ENCODE measurements at regions not wholly inside any gene's neighbourhood (a gene's known extent, or its start where the extent isn't known, plus 50 kb on each side); places are given as distances from the start of the nearest gene placed in this dataset.

GRCh38 chr13:21785990-21786389 is 115.1 kb downstream of the FGF9 start:
- Histone ChIP-seq H3K9me3 (ENCODE audit: control insufficient read depth in 3 of 3, low read length in 3 of 3) (no peaks in the 10 kb centered on the region), H3K9ac (ENCODE audit: low read depth in 1 of 3, low read length in 3 of 3) (no peak overlapping the region), H3K27ac (ENCODE audit: low read depth, low read length) (no peak overlapping the region), H3K4me3 (ENCODE audit: low read length in 3 of 3) (no peak overlapping the region), H3K36me3 (ENCODE audit: control insufficient read depth in 3 of 3, insufficient read depth in 3 of 3, low read length in 3 of 3) (no peaks in the 10 kb centered on the region), H3K4me1 (ENCODE audit: control insufficient read depth in 3 of 3, insufficient read depth in 3 of 3, low read length in 3 of 3) (no peaks in the 10 kb centered on the region), H3K27me3 (ENCODE audit: control insufficient read depth in 3 of 3, insufficient read depth in 3 of 3, low read length in 3 of 3) (no peaks in the 10 kb centered on the region)

- Histone ChIP-seq H3K27me3 (ENCODE audit: control insufficient read depth in 3 of 3, insufficient read depth in 3 of 3, low read length in 3 of 3) (no peaks in the 10 kb centered on the region), H3K36me3 (ENCODE audit: control insufficient read depth in 3 of 3, insufficient read depth in 3 of 3, low read length in 3 of 3) (no peaks in the 10 kb centered on the region), H3K4me1 (ENCODE audit: control insufficient read depth in 3 of 3, insufficient read depth in 3 of 3, low read length in 3 of 3) (no peaks in the 10 kb centered on the region), H3K4me3 (ENCODE audit: low read length in 3 of 3) (no peak overlapping the region), H3K27ac (ENCODE audit: low read depth, low read length) (no peak overlapping the region), H3K9me3 (ENCODE audit: control insufficient read depth in 3 of 3, low read length in 3 of 3) (no peaks in the 10 kb centered on the region), H3K9ac (ENCODE audit: low read depth in 1 of 3, low read length in 3 of 3) (no peak overlapping the region)
Measured at GRCh38 chr13:21796066-21796465, 125.2 kb downstream of the FGF9 start.

- H3K27ac ChIP-seq (ENCODE audit: low read depth, low read length) = no peak overlapping the region
Measured at GRCh38 chr13:21796775-21797514, 126.1 kb downstream of the FGF9 start.

GRCh38 chr13:21797736-21798135 is 126.9 kb downstream of the FGF9 start:
- no peak overlapping the region for H3K27ac ChIP-seq (ENCODE audit: low read depth, low read length)
- H3K4me1 ChIP-seq (ENCODE audit: control insufficient read depth in 3 of 3, insufficient read depth in 3 of 3, low read length in 3 of 3) = no peaks in the 10 kb centered on the region
- H3K27me3 ChIP-seq (ENCODE audit: control insufficient read depth in 3 of 3, insufficient read depth in 3 of 3, low read length in 3 of 3) = no peaks in the 10 kb centered on the region
- H3K36me3 ChIP-seq (ENCODE audit: control insufficient read depth in 3 of 3, insufficient read depth in 3 of 3, low read length in 3 of 3) = no peaks in the 10 kb centered on the region
- no peaks in the 10 kb centered on the region for H3K9me3 ChIP-seq (ENCODE audit: control insufficient read depth in 3 of 3, low read length in 3 of 3)
- no peak overlapping the region for H3K4me3 ChIP-seq (ENCODE audit: low read length in 3 of 3)
- no peak overlapping the region for H3K9ac ChIP-seq (ENCODE audit: low read depth in 1 of 3, low read length in 3 of 3)

More at GRCh38 chr13:21796775-21797514, 126.1 kb downstream of the FGF9 start:
- Histone ChIP-seq H3K4me1 (ENCODE audit: control insufficient read depth in 3 of 3, insufficient read depth in 3 of 3, low read length in 3 of 3) (no peaks in the 10 kb centered on the region), H3K36me3 (ENCODE audit: control insufficient read depth in 3 of 3, insufficient read depth in 3 of 3, low read length in 3 of 3) (no peaks in the 10 kb centered on the region), H3K9ac (ENCODE audit: low read depth in 1 of 3, low read length in 3 of 3) (no peak overlapping the region), H3K9me3 (ENCODE audit: control insufficient read depth in 3 of 3, low read length in 3 of 3) (no peaks in the 10 kb centered on the region), H3K4me3 (ENCODE audit: low read length in 3 of 3) (no peak overlapping the region), H3K27me3 (ENCODE audit: control insufficient read depth in 3 of 3, insufficient read depth in 3 of 3, low read length in 3 of 3) (no peaks in the 10 kb centered on the region)

- Histone ChIP-seq H3K27me3 (ENCODE audit: control insufficient read depth in 3 of 3, insufficient read depth in 3 of 3, low read length in 3 of 3) (no peaks in the 10 kb centered on the region), H3K36me3 (ENCODE audit: control insufficient read depth in 3 of 3, insufficient read depth in 3 of 3, low read length in 3 of 3) (no peaks in the 10 kb centered on the region), H3K4me1 (ENCODE audit: control insufficient read depth in 3 of 3, insufficient read depth in 3 of 3, low read length in 3 of 3) (no peaks in the 10 kb centered on the region), H3K4me3 (ENCODE audit: low read length in 3 of 3) (no peak overlapping the region), H3K27ac (ENCODE audit: low read depth, low read length) (no peak overlapping the region), H3K9me3 (ENCODE audit: control insufficient read depth in 3 of 3, low read length in 3 of 3) (no peaks in the 10 kb centered on the region), H3K9ac (ENCODE audit: low read depth in 1 of 3, low read length in 3 of 3) (no peak overlapping the region)
Measured at GRCh38 chr13:21798181-21798580, 127.3 kb downstream of the FGF9 start.

GRCh38 chr13:21799671-21800070 is 128.8 kb downstream of the FGF9 start:
- no peak overlapping the region for H3K4me3 ChIP-seq (ENCODE audit: low read length in 3 of 3)
- no peaks in the 10 kb centered on the region for H3K9me3 ChIP-seq (ENCODE audit: control insufficient read depth in 3 of 3, low read length in 3 of 3)
- H3K27me3 ChIP-seq (ENCODE audit: control insufficient read depth in 3 of 3, insufficient read depth in 3 of 3, low read length in 3 of 3) = no peaks in the 10 kb centered on the region
- no peaks in the 10 kb centered on the region for H3K36me3 ChIP-seq (ENCODE audit: control insufficient read depth in 3 of 3, insufficient read depth in 3 of 3, low read length in 3 of 3)
- H3K9ac ChIP-seq (ENCODE audit: low read depth in 1 of 3, low read length in 3 of 3) = no peak overlapping the region
- no peaks in the 10 kb centered on the region for H3K4me1 ChIP-seq (ENCODE audit: control insufficient read depth in 3 of 3, insufficient read depth in 3 of 3, low read length in 3 of 3)
- H3K27ac ChIP-seq (ENCODE audit: low read depth, low read length) = no peak overlapping the region

GRCh38 chr13:21800837-21801616 is 130.2 kb downstream of the FGF9 start:
- Histone ChIP-seq H3K27me3 (ENCODE audit: control insufficient read depth in 3 of 3, insufficient read depth in 3 of 3, low read length in 3 of 3) (no peaks in the 10 kb centered on the region), H3K4me1 (ENCODE audit: control insufficient read depth in 3 of 3, insufficient read depth in 3 of 3, low read length in 3 of 3) (no peaks in the 10 kb centered on the region), H3K9me3 (ENCODE audit: control insufficient read depth in 3 of 3, low read length in 3 of 3) (no peaks in the 10 kb centered on the region), H3K9ac (ENCODE audit: low read depth in 1 of 3, low read length in 3 of 3) (no peak overlapping the region), H3K36me3 (ENCODE audit: control insufficient read depth in 3 of 3, insufficient read depth in 3 of 3, low read length in 3 of 3) (no peaks in the 10 kb centered on the region), H3K4me3 (ENCODE audit: low read length in 3 of 3) (no peak overlapping the region), H3K27ac (ENCODE audit: low read depth, low read length) (no peak overlapping the region)

- Histone ChIP-seq H3K4me3 (ENCODE audit: low read length in 3 of 3) (no peak overlapping the region), H3K4me1 (ENCODE audit: control insufficient read depth in 3 of 3, insufficient read depth in 3 of 3, low read length in 3 of 3) (no peaks in the 10 kb centered on the region), H3K9ac (ENCODE audit: low read depth in 1 of 3, low read length in 3 of 3) (no peak overlapping the region), H3K27me3 (ENCODE audit: control insufficient read depth in 3 of 3, insufficient read depth in 3 of 3, low read length in 3 of 3) (no peaks in the 10 kb centered on the region), H3K9me3 (ENCODE audit: control insufficient read depth in 3 of 3, low read length in 3 of 3) (no peaks in the 10 kb centered on the region), H3K27ac (ENCODE audit: low read depth, low read length) (no peak overlapping the region), H3K36me3 (ENCODE audit: control insufficient read depth in 3 of 3, insufficient read depth in 3 of 3, low read length in 3 of 3) (no peaks in the 10 kb centered on the region)
Measured at GRCh38 chr13:21805733-21806132, 134.9 kb downstream of the FGF9 start.

- peaks cover 0 to 7% (median 0%) of the 10 kb centered on the region in 3 donors for H3K27me3 ChIP-seq (ENCODE audit: control insufficient read depth in 3 of 3, insufficient read depth in 3 of 3, low read length in 3 of 3)
- H3K9ac ChIP-seq (ENCODE audit: low read depth in 1 of 3, low read length in 3 of 3) = no peak overlapping the region
- no peak overlapping the region for H3K4me3 ChIP-seq (ENCODE audit: low read length in 3 of 3)
- no peak overlapping the region for H3K27ac ChIP-seq (ENCODE audit: low read depth, low read length)
- no peaks in the 10 kb centered on the region for H3K36me3 ChIP-seq (ENCODE audit: control insufficient read depth in 3 of 3, insufficient read depth in 3 of 3, low read length in 3 of 3)
- H3K4me1 ChIP-seq (ENCODE audit: control insufficient read depth in 3 of 3, insufficient read depth in 3 of 3, low read length in 3 of 3) = peaks cover 4 to 8% (median 4%) of the 10 kb centered on the region in 3 donors
- peaks cover 0 to 2% (median 0%) of the 10 kb centered on the region in 3 donors for H3K9me3 ChIP-seq (ENCODE audit: control insufficient read depth in 3 of 3, low read length in 3 of 3)
Measured at GRCh38 chr13:21812192-21812626, 141.3 kb downstream of the FGF9 start.

GRCh38 chr13:21813110-21813509 is 142.2 kb downstream of the FGF9 start:
- peaks cover 4 to 8% (median 4%) of the 10 kb centered on the region in 3 donors for H3K4me1 ChIP-seq (ENCODE audit: control insufficient read depth in 3 of 3, insufficient read depth in 3 of 3, low read length in 3 of 3)
- no peak overlapping the region for H3K4me3 ChIP-seq (ENCODE audit: low read length in 3 of 3)
- no peaks in the 10 kb centered on the region for H3K36me3 ChIP-seq (ENCODE audit: control insufficient read depth in 3 of 3, insufficient read depth in 3 of 3, low read length in 3 of 3)

More at GRCh38 chr13:21813110-21813509, 142.2 kb downstream of the FGF9 start:
- Histone ChIP-seq H3K9ac (ENCODE audit: low read depth in 1 of 3, low read length in 3 of 3) (no peak overlapping the region), H3K27me3 (ENCODE audit: control insufficient read depth in 3 of 3, insufficient read depth in 3 of 3, low read length in 3 of 3) (peaks cover 0 to 7% (median 0%) of the 10 kb centered on the region in 3 donors), H3K27ac (ENCODE audit: low read depth, low read length) (no peak overlapping the region), H3K9me3 (ENCODE audit: control insufficient read depth in 3 of 3, low read length in 3 of 3) (peaks cover 0 to 2% (median 0%) of the 10 kb centered on the region in 3 donors)

All from skeletal muscle tissue (tissue), 3 donors.